Parathyroid adenoma (tissue), 2 donors: ENCODE measurements at regions not wholly inside any gene's neighbourhood (a gene's known extent, or its start where the extent isn't known, plus 50 kb on each side); places are given as distances from the start of the nearest gene placed in this dataset.
A peak's percentile ranks its signal among the peaks of the same experiment; 100 is the strongest.

Experiments used
- H2AFZ ChIP-seq: fragments of 300-600 bp; sonication (generic); one replicate; pipeline ENCODE4 v1.7.0; 2017; ENCODE audit warnings: antibody characterized with exemption, mild to moderate bottlenecking
- H3K27ac ChIP-seq: fragments of 300-600 bp; sonication (generic); one replicate; pipeline ENCODE4 v1.7.0; 2017
- H3K27me3 ChIP-seq: fragments of 300-600 bp; sonication (generic); one replicate; pipeline ENCODE4 v1.7.0; 2017; ENCODE audit warnings: low read length; ENCODE audit not compliant: control insufficient read depth, insufficient read depth
- H3K36me3 ChIP-seq: fragments of 300-600 bp; sonication (generic); one replicate; pipeline ENCODE4 v1.7.0; 2017; ENCODE audit warnings: low read length; ENCODE audit not compliant: control insufficient read depth, insufficient read depth
- H3K4me1 ChIP-seq: fragments of 300-600 bp; sonication (generic); one replicate; pipeline ENCODE4 v1.7.0; 2017; ENCODE audit warnings: control low read depth
- H3K4me2 ChIP-seq: fragments of 300-600 bp; sonication (generic); one replicate; pipeline ENCODE4 v1.7.0; 2017; ENCODE audit warnings: low read length
- H3K4me3 ChIP-seq: fragments of 300-600 bp; sonication (generic); one replicate; pipeline ENCODE4 v1.7.0; 2017; ENCODE audit warnings: low read depth, low read length
- H3K79me2 ChIP-seq: fragments of 300-600 bp; sonication (generic); one replicate; pipeline ENCODE4 v1.7.0; 2017; ENCODE audit warnings: control low read depth
- H3K9ac ChIP-seq: fragments of 300-600 bp; sonication (generic); one replicate; pipeline ENCODE4 v1.7.0; 2017; ENCODE audit warnings: mild to moderate bottlenecking
- H3K9me3 ChIP-seq: fragments of 300-600 bp; sonication (generic); one replicate; pipeline ENCODE4 v1.7.0; 2017; ENCODE audit warnings: low read length; ENCODE audit not compliant: control insufficient read depth
- TF ChIP-seq, protein P1 (sequence below): fragments of 300-600 bp; sonication (generic); IDR thresholded peaks from one replicate; pipeline ENCODE4 v1.7.0; 2017; ENCODE audit warnings: antibody characterized with exemption, mild to moderate bottlenecking
- donor health status: primary hyperparathyroidism.

DNA sequence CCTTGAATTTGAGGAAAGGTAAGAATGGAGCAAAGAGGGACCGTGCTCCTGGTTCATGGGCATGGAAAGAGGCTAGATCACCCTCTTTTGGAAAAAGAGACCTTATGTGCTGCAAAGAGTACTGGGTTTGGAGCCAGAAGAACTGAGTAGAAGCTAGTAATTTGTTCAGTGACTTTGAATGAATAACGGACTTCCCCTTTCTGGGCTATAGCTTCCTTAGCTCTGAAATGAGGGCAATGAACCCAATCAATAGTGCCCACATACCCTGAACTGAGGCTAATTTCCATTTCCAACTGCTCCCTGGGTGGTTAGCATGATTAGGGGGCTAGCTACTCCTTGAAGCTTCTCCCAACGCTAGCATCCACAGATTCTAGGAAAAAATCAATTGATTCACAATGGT is 121.4 kb downstream of the UNC5CL start:
- no peaks in the 10 kb centered on the region for H3K9me3 ChIP-seq
- no peak overlapping the region for H2AFZ ChIP-seq
- H3K4me3 ChIP-seq: no peak overlapping the region
- no peak overlapping the region for H3K27ac ChIP-seq
- no peaks in the 10 kb centered on the region for H3K36me3 ChIP-seq
- TF ChIP-seq, protein P1, sequence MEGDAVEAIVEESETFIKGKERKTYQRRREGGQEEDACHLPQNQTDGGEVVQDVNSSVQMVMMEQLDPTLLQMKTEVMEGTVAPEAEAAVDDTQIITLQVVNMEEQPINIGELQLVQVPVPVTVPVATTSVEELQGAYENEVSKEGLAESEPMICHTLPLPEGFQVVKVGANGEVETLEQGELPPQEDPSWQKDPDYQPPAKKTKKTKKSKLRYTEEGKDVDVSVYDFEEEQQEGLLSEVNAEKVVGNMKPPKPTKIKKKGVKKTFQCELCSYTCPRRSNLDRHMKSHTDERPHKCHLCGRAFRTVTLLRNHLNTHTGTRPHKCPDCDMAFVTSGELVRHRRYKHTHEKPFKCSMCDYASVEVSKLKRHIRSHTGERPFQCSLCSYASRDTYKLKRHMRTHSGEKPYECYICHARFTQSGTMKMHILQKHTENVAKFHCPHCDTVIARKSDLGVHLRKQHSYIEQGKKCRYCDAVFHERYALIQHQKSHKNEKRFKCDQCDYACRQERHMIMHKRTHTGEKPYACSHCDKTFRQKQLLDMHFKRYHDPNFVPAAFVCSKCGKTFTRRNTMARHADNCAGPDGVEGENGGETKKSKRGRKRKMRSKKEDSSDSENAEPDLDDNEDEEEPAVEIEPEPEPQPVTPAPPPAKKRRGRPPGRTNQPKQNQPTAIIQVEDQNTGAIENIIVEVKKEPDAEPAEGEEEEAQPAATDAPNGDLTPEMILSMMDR: no peak
- no peak overlapping the region for H3K4me2 ChIP-seq
- H3K79me2 ChIP-seq: no peaks in the 10 kb centered on the region
- H3K4me1 ChIP-seq: no peaks in the 10 kb centered on the region
- H3K27me3 ChIP-seq: no peaks in the 10 kb centered on the region
- no peak overlapping the region for H3K9ac ChIP-seq

DNA sequence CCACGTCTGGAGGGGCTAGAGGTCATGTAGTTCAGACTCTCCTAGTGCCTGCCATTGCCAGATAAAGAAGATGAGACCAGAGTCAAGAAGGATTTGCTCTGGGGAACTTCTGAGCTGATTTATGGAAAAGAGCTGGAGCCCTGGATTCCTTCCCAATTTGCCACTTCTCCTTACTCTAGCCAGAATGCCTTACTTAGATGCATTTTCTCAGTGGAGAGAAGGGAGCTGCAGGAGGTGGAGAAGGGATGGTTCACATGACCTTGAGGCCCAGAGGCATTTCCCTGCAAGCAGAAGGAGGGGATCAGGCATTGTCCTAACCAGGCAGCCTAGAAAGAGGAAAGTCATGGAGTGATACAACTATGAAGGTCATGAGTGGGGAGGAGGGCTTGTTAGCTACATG is 122.2 kb downstream of the UNC5CL start:
- Histone ChIP-seq H3K27me3 (no peaks in the 10 kb centered on the region), H3K79me2 (no peaks in the 10 kb centered on the region), H2AFZ (no peak overlapping the region), H3K27ac (no peak overlapping the region), H3K36me3 (no peaks in the 10 kb centered on the region), H3K4me3 (no peak overlapping the region), H3K9ac (no peak overlapping the region), H3K4me1 (no peaks in the 10 kb centered on the region), H3K4me2 (no peak overlapping the region), H3K9me3 (no peaks in the 10 kb centered on the region)
- TF ChIP-seq, protein P1: no peak

DNA sequence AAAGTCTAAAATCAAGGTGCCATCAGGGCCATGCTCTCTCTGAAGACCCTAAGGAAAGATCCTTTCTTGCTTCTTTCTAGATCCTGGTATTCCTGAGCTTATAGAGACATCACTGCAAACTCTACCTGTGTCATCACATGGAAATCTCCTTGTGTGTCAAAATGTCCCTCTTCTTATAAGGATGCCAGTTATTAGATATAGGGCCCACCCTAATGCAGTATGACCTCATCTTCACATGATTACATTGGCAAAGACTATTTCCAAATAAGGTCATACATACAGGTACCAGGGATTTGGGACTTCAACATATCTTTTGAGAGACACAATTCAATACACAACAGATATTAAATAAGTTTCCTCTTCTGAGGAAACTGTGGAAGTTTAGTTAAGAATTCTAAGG is 123.9 kb downstream of the UNC5CL start:
- no peak overlapping the region for H3K4me3 ChIP-seq
- no peak overlapping the region for H3K9ac ChIP-seq
- no peak overlapping the region for H3K4me2 ChIP-seq
- no peak overlapping the region for H3K27ac ChIP-seq
- H3K4me1 ChIP-seq: no peaks in the 10 kb centered on the region
- H3K27me3 ChIP-seq: no peaks in the 10 kb centered on the region
- H3K36me3 ChIP-seq: no peaks in the 10 kb centered on the region
- TF ChIP-seq, protein P1: no peak
- H3K9me3 ChIP-seq: no peaks in the 10 kb centered on the region
- H2AFZ ChIP-seq: no peak overlapping the region
- H3K79me2 ChIP-seq: no peaks in the 10 kb centered on the region

DNA sequence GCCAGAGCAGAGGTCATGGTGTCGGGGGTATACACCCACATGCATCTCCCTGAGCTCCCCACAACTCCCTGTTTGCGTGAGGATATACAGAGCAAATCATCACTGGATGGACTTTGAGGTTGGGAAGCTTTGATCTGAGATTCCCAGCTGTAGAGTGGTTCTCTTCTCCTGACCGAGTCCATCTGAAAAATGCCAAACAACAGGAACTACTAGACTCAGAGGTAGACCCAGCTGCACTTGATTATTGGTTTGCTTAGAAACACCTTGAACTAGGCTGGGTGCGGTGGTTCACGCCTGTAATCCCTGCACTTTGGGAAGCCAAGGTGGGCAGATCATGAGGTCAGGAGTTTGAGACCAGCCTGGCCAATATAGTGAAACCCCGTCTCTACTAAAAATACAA is 125.0 kb downstream of the UNC5CL start:
- Histone ChIP-seq H3K4me1 (no peaks in the 10 kb centered on the region), H3K27me3 (no peaks in the 10 kb centered on the region), H3K9ac (no peak overlapping the region), H3K79me2 (no peaks in the 10 kb centered on the region), H3K36me3 (no peaks in the 10 kb centered on the region), H3K27ac (no peak overlapping the region), H3K9me3 (no peaks in the 10 kb centered on the region), H2AFZ (no peak overlapping the region), H3K4me2 (no peak overlapping the region), H3K4me3 (no peak overlapping the region)
- TF ChIP-seq, protein P1: no peak

DNA sequence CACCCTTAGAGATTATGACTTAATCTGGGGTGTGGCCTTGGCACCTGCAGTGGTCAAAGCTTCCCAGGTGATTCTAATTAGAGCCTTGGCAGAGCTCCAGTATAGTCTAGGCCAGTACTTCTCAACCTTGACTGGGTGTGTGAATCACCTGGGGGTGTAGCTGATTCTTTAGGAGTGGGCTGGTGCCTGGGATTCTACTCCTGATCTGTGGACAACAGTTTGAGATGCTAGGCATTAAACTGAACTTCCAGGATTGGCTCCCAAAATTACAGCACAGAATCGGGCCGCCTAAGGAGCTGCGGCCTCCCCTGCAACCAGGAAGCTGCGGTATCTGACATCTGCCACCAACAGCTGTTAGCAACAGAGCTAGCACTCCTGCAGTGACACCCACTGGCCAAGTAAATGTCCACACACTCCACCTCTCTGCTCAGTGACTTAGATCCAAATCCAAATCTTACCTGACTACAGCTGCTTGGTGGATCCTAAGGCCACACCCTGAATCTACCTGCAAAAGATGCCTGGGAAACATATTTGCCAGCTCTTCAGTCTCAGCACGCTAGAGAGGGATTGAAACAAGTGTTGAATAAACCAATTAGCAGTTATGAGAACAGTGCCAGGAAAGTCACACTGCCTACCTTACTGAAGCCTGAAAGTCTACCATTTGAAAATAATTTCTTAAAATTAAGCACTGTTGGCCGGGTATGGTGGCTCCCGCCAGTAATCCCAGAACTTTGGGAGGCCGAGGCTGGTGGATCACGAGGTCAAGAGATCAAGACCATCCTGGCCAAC is 126.7 kb downstream of the UNC5CL start:
- Histone ChIP-seq H3K4me1 (no peaks in the 10 kb centered on the region), H3K4me2 (no peak overlapping the region), H2AFZ (peak overlapping the region; percentile 6), H3K9me3 (no peaks in the 10 kb centered on the region), H3K27ac (no peak overlapping the region), H3K36me3 (no peaks in the 10 kb centered on the region), H3K4me3 (no peak overlapping the region), H3K79me2 (no peaks in the 10 kb centered on the region), H3K27me3 (no peaks in the 10 kb centered on the region), H3K9ac (no peak overlapping the region)
- TF ChIP-seq, protein P1: peak; percentile 65
